NCI-H510A (cell line): ENCODE measurements at regions not wholly inside any gene's neighbourhood (a gene's known extent, or its start where the extent isn't known, plus 50 kb on each side); places are given as distances from the start of the nearest gene placed in this dataset.
"Not testable (repeated sequence)": the region's sequence is repeated elsewhere in the genome, so short reads cannot be mapped to it uniquely, and the experiment has no call there.

Experiments used
- DNase-seq: peaks from one replicate; lab custom pipeline; 2025; lab: John Stamatoyannopoulos, UW

GRCh38 chr1:67584938-67585337, 100.1 kb upstream of the GADD45A start:
- no peak for DNase-seq

GRCh38 chr1:67586596-67586995, 98.4 kb upstream of the GADD45A start:
- no peak for DNase-seq

- no peak for DNase-seq
Observed at GRCh38 chr1:67588178-67588855, 96.7 kb upstream of the GADD45A start.

- no peak for DNase-seq
Observed at GRCh38 chr1:67589519-67590233, 95.3 kb upstream of the GADD45A start.

GRCh38 chr1:67590329-67590728, 94.7 kb upstream of the GADD45A start:
- no peak for DNase-seq

GRCh38 chr1:67594764-67595163, 90.2 kb upstream of the GADD45A start:
- no peak for DNase-seq

- DNase-seq, result no peak
Observed at GRCh38 chr1:67596674-67597073, 88.3 kb upstream of the GADD45A start.

- DNase-seq, result no peak
Observed at GRCh38 chr1:67597336-67597735, 87.7 kb upstream of the GADD45A start.

GRCh38 chr1:67599085-67599484, 85.9 kb upstream of the GADD45A start:
- no peak for DNase-seq

- no peak for DNase-seq
Observed at GRCh38 chr1:67601539-67601938, 83.5 kb upstream of the GADD45A start.

- no peak for DNase-seq
Observed at GRCh38 chr1:67601955-67602354, 83.0 kb upstream of the GADD45A start.

GRCh38 chr1:67604778-67605177, 80.2 kb upstream of the GADD45A start:
- no peak for DNase-seq

GRCh38 chr1:67605209-67605780, 79.7 kb upstream of the GADD45A start:
- no peak for DNase-seq

GRCh38 chr1:67607286-67607685, 77.7 kb upstream of the GADD45A start:
- no peak for DNase-seq

GRCh38 chr1:67607699-67608098, 77.3 kb upstream of the GADD45A start:
- DNase-seq, result no peak

- no peak for DNase-seq
Observed at GRCh38 chr1:67608661-67609576, 76.1 kb upstream of the GADD45A start.

- no peak for DNase-seq
Observed at GRCh38 chr1:67609577-67610341, 75.2 kb upstream of the GADD45A start.

- DNase-seq, result no peak
Observed at GRCh38 chr1:67610450-67610849, 74.6 kb upstream of the GADD45A start.

- DNase-seq, result no peak
Observed at GRCh38 chr1:67611846-67612245, 73.2 kb upstream of the GADD45A start.

GRCh38 chr1:67612788-67613241, 72.2 kb upstream of the GADD45A start:
- no peak for DNase-seq

- DNase-seq, result not testable (repeated sequence)
Observed at GRCh38 chr1:67613479-67613878, 71.5 kb upstream of the GADD45A start.
